ENCODE measurements at regions not wholly inside any gene's neighbourhood (a gene's known extent, or its start where the extent isn't known, plus 50 kb on each side); places are given as distances from the start of the nearest gene placed in this dataset.

DNA sequence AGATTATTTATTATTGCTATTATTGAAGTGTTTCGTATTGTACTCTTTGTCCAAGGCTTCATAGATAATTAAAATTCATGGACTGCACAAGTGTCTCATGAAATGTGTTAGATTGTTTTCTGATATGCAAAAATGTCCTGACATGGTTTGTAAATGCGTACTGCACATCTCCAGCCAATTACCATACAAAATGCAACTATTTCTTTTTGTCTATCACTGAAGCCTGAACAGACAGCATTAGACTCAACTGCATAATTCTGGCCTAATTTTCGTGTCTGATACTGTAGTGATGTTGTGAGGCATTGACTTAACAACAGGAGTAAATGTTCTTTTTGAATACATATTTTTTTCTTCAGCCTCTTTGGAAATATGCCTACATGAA, 498.2 kb upstream of the CD180 start:
- H3K4me1 ChIP-seq (ENCODE audit: control insufficient read depth in 2 of 2, insufficient read depth in 2 of 2, low read length in 2 of 2): no peaks in the 10 kb centered on the region
- DNase-seq (no peak), ATAC-seq (no peak)
- H3K27ac Mint-ChIP-seq: no peak overlapping the region
- no peak overlapping the region for H3K4me3 Mint-ChIP-seq
- H3K36me3 Mint-ChIP-seq: no peaks in the 10 kb centered on the region
- H3K9me3 ChIP-seq (ENCODE audit: control insufficient read depth in 2 of 3, low read length in 3 of 3): no peaks in the 10 kb centered on the region
- peaks cover 0 to 5% (median 0%) of the 10 kb centered on the region in 5 donors for H3K27me3 Mint-ChIP-seq
- ChIA-PET CTCF (no interaction called here), POLR2A (no interaction called here)
- peaks cover 0 to 1% (median 0%) of the 10 kb centered on the region in 7 donors for H3K4me1 Mint-ChIP-seq
- H3K9me3 Mint-ChIP-seq: peaks cover 0 to 2% (median 0%) of the 10 kb centered on the region in 11 donors
- H3K27me3 ChIP-seq (ENCODE audit: control insufficient read depth in 2 of 2, insufficient read depth in 2 of 2, low read length in 2 of 2): no peaks in the 10 kb centered on the region
- no peak overlapping the region for H3K4me3 ChIP-seq (ENCODE audit: low read length)
- intact Hi-C loops (cut with micrococcal nuclease): no loop called here
- H3K27ac ChIP-seq (ENCODE audit: low read depth, low read length): no peak overlapping the region
- H3K36me3 ChIP-seq (ENCODE audit: control insufficient read depth in 2 of 3, insufficient read depth in 3 of 3, low read length in 3 of 3): no peaks in the 10 kb centered on the region

DNA sequence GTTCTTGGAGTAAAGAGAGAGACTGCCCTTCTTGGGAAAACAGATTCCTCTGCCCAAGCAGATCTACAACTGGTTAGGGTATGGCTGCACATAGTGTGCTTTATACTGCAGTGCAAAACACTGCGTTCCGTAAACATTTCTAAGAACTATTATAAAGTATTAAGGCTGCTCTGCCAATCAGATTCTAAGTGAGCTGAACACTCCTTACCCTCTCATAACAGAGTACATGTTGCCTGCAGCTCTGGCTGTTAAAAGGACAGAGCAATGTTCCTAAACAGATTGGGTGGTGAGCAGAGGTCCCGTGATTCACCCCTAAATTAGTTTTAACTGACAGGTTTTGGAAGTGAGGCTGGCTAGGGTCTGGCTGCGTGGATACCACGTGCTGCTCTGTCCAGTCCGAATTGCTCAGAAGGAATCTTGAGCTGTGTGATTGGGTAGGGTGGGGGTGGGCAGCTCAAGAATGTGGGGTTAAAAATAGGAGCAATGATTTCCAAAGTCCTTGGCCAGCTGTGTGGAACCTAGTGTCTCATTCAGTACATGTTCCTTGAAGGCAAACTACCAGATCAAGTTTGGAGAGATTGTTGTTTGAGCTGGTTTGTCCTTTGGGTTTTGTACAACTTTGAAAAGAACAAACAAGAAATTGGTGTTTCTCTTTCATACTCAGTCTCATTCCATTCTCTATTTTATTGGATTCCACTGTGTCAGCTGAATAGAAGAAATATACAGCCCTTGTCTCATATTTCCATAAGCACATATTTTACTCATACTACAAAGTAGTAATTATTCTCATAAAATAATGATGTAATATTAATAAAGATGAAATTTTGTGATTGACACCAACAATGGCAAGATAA, 497.6 kb upstream of the CD180 start:
- DNase-seq: no peak
- peaks cover 0 to 1% (median 0%) of the 10 kb centered on the region in 7 donors for H3K4me1 Mint-ChIP-seq
- H3K36me3 ChIP-seq (ENCODE audit: control insufficient read depth in 2 of 3, insufficient read depth in 3 of 3, low read length in 3 of 3): no peaks in the 10 kb centered on the region
- ATAC-seq: no peak
- no peak overlapping the region for H3K4me3 ChIP-seq (ENCODE audit: low read length)
- no peaks in the 10 kb centered on the region for H3K27me3 ChIP-seq (ENCODE audit: control insufficient read depth in 2 of 2, insufficient read depth in 2 of 2, low read length in 2 of 2)
- no peaks in the 10 kb centered on the region for H3K4me1 ChIP-seq (ENCODE audit: control insufficient read depth in 2 of 2, insufficient read depth in 2 of 2, low read length in 2 of 2)
- H3K27ac Mint-ChIP-seq: no peak overlapping the region
- intact Hi-C loops (cut with micrococcal nuclease): no loop called here
- ChIA-PET POLR2A (no interaction called here), CTCF (no interaction called here)
- peaks cover 0 to 5% (median 0%) of the 10 kb centered on the region in 5 donors for H3K27me3 Mint-ChIP-seq
- no peaks in the 10 kb centered on the region for H3K9me3 ChIP-seq (ENCODE audit: control insufficient read depth in 2 of 3, low read length in 3 of 3)
- no peaks in the 10 kb centered on the region for H3K36me3 Mint-ChIP-seq
- no peak overlapping the region for H3K4me3 Mint-ChIP-seq
- H3K9me3 Mint-ChIP-seq: peaks cover 0 to 2% (median 0%) of the 10 kb centered on the region in 11 donors
- no peak overlapping the region for H3K27ac ChIP-seq (ENCODE audit: low read depth, low read length)

DNA sequence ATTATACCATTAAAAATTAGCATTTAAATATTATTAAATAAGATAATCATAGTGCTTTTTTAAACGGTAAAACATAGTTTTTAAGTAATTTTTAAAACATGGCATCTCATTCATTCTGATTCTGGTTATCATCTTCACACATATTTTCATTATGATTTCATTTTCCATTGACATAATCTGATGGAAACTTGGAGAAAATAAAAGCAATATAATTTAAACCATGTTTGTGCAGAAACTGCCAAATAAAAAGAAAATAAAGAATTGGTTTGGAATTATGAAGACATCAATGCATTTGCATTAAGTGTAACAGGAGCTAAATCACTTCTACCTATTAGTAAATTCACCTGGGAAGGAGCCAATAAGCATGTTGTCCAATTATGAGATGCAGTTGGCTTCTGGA, 490.1 kb upstream of the CD180 start:
- H3K36me3 ChIP-seq (ENCODE audit: control insufficient read depth in 2 of 3, insufficient read depth in 3 of 3, low read length in 3 of 3): no peaks in the 10 kb centered on the region
- intact Hi-C loops (cut with micrococcal nuclease): no loop called here
- H3K9me3 ChIP-seq (ENCODE audit: control insufficient read depth in 2 of 3, low read length in 3 of 3): no peaks in the 10 kb centered on the region
- H3K4me1 ChIP-seq (ENCODE audit: control insufficient read depth in 2 of 2, insufficient read depth in 2 of 2, low read length in 2 of 2): no peaks in the 10 kb centered on the region
- no peak overlapping the region for H3K4me3 ChIP-seq (ENCODE audit: low read length)
- H3K27me3 ChIP-seq (ENCODE audit: control insufficient read depth in 2 of 2, insufficient read depth in 2 of 2, low read length in 2 of 2): no peaks in the 10 kb centered on the region
- ChIA-PET CTCF (no interaction called here), POLR2A (no interaction called here)
- DNase-seq (no peak), ATAC-seq (no peak)
- Mint-ChIP-seq H3K4me1 (no peaks in the 10 kb centered on the region), H3K9me3 (peaks cover 0 to 5% (median 0%) of the 10 kb centered on the region in 11 donors), H3K27me3 (peaks cover 6 to 17% (median 14%) of the 10 kb centered on the region in 5 donors), H3K4me3 (no peak overlapping the region), H3K27ac (no peak overlapping the region), H3K36me3 (no peaks in the 10 kb centered on the region)
- no peak overlapping the region for H3K27ac ChIP-seq (ENCODE audit: low read depth, low read length)

DNA sequence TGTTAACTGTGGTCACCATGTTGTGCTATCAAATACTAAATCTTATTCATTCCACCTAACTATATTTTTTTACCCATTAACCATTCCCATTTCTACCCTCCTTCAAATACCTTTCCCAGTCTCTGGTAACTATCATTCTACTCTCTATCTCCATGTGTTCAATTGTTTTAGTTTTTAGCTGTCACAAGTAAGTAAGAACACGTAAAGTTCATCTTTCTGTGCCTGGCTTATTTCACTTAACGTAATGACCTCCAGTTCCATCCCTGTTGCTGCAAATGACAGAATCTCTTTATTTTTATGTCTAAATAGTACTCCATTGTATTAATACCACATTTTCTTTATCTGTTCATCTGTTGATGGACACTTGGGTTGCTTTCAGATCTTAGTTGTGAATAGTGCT, 485.1 kb upstream of the CD180 start:
- intact Hi-C loops (cut with micrococcal nuclease): no loop called here
- ChIA-PET CTCF (no interaction called here), POLR2A (no interaction called here)
- H3K36me3 ChIP-seq (ENCODE audit: control insufficient read depth in 2 of 3, insufficient read depth in 3 of 3, low read length in 3 of 3): no peaks in the 10 kb centered on the region
- no peaks in the 10 kb centered on the region for H3K9me3 ChIP-seq (ENCODE audit: control insufficient read depth in 2 of 3, low read length in 3 of 3)
- no peaks in the 10 kb centered on the region for H3K4me1 ChIP-seq (ENCODE audit: control insufficient read depth in 2 of 2, insufficient read depth in 2 of 2, low read length in 2 of 2)
- no peak overlapping the region for H3K27ac Mint-ChIP-seq
- H3K27ac ChIP-seq (ENCODE audit: low read depth, low read length): no peak overlapping the region
- no peaks in the 10 kb centered on the region for H3K27me3 ChIP-seq (ENCODE audit: control insufficient read depth in 2 of 2, insufficient read depth in 2 of 2, low read length in 2 of 2)
- no peak overlapping the region for H3K4me3 Mint-ChIP-seq
- DNase-seq (no peak), ATAC-seq (no peak)
- H3K9me3 Mint-ChIP-seq: peaks cover 0 to 5% (median 0%) of the 10 kb centered on the region in 11 donors
- H3K36me3 Mint-ChIP-seq: no peaks in the 10 kb centered on the region
- H3K4me3 ChIP-seq (ENCODE audit: low read length): no peak overlapping the region
- peaks cover 6 to 20% (median 14%) of the 10 kb centered on the region in 5 donors for H3K27me3 Mint-ChIP-seq
- H3K4me1 Mint-ChIP-seq: no peaks in the 10 kb centered on the region

DNA sequence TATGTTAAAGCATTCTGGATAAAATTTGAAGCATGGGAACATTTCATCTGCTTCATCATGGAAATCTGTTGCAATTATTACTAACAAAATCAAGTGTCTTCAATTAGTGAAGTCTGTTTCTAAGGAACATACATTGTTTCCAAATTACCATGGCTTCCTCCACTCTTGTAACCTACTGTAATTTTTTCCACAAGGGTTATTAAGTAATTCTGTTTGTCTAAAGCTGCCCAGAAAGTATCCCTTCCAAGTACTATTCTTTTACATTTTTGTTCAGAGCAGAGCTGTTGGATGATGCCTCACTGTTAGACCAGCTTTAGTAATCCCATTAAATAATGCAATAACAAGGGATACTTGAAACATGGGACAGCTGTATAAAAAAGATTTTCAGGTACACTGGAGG, 483.5 kb upstream of the CD180 start:
- Mint-ChIP-seq H3K9me3 (peaks cover 0 to 5% (median 0%) of the 10 kb centered on the region in 11 donors), H3K4me3 (no peak overlapping the region), H3K36me3 (no peaks in the 10 kb centered on the region), H3K4me1 (no peaks in the 10 kb centered on the region), H3K27me3 (peaks cover 4 to 10% (median 8%) of the 10 kb centered on the region in 5 donors), H3K27ac (no peak overlapping the region)
- ChIA-PET POLR2A (no interaction called here), CTCF (no interaction called here)
- H3K27ac ChIP-seq (ENCODE audit: low read depth, low read length): no peak overlapping the region
- H3K4me3 ChIP-seq (ENCODE audit: low read length): no peak overlapping the region
- H3K36me3 ChIP-seq (ENCODE audit: control insufficient read depth in 2 of 3, insufficient read depth in 3 of 3, low read length in 3 of 3): no peaks in the 10 kb centered on the region
- ATAC-seq: no peak
- H3K4me1 ChIP-seq (ENCODE audit: control insufficient read depth in 2 of 2, insufficient read depth in 2 of 2, low read length in 2 of 2): no peaks in the 10 kb centered on the region
- no peaks in the 10 kb centered on the region for H3K9me3 ChIP-seq (ENCODE audit: control insufficient read depth in 2 of 3, low read length in 3 of 3)
- DNase-seq: no peak
- H3K27me3 ChIP-seq (ENCODE audit: control insufficient read depth in 2 of 2, insufficient read depth in 2 of 2, low read length in 2 of 2): no peaks in the 10 kb centered on the region
- intact Hi-C loops (cut with micrococcal nuclease): no loop called here

DNA sequence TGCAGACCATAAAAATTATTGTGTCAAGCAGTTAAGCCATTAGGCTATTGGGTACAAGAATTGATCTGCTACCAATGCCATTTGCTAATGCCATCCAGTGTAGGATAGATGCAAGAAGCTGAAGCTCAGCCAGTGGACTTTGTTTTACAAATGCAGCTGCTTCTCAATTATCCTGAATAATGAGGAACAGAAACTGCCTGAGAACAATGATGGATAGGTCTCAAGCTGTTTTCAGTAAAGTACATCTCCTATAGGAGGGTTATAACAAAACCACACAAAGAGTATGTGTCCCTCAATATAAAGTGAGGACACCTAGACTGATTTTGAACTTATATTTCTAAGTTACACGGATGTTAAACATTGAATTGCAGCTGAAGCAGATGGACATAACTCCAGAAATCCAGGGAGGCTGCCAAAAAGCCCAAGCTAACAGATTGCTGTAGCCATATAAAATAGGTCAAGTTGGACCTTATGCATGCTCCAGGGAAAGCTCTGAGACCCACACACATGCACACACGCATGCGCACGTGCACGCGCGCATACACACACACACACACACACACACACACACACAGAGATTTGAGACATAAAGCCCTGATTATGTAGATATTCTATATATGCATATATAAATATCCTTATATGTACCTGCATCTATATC, 482.7 kb upstream of the CD180 start:
- CTCF ChIA-PET: no interaction called here
- intact Hi-C loops (cut with micrococcal nuclease): no loop called here
- ATAC-seq (no peak), DNase-seq (no peak)
- H3K27me3 ChIP-seq (ENCODE audit: control insufficient read depth in 2 of 2, insufficient read depth in 2 of 2, low read length in 2 of 2): no peaks in the 10 kb centered on the region
- Mint-ChIP-seq H3K27me3 (peaks cover 4 to 10% (median 5%) of the 10 kb centered on the region in 5 donors), H3K9me3 (peaks cover 0 to 5% (median 0%) of the 10 kb centered on the region in 11 donors), H3K36me3 (no peaks in the 10 kb centered on the region), H3K4me1 (no peaks in the 10 kb centered on the region), H3K27ac (no peak overlapping the region), H3K4me3 (no peak overlapping the region)
- POLR2A ChIA-PET: no interaction called here
- H3K4me3 ChIP-seq (ENCODE audit: low read length): no peak overlapping the region
- no peaks in the 10 kb centered on the region for H3K36me3 ChIP-seq (ENCODE audit: control insufficient read depth in 2 of 3, insufficient read depth in 3 of 3, low read length in 3 of 3)
- H3K4me1 ChIP-seq (ENCODE audit: control insufficient read depth in 2 of 2, insufficient read depth in 2 of 2, low read length in 2 of 2): no peaks in the 10 kb centered on the region
- H3K27ac ChIP-seq (ENCODE audit: low read depth, low read length): no peak overlapping the region
- no peaks in the 10 kb centered on the region for H3K9me3 ChIP-seq (ENCODE audit: control insufficient read depth in 2 of 3, low read length in 3 of 3)

DNA sequence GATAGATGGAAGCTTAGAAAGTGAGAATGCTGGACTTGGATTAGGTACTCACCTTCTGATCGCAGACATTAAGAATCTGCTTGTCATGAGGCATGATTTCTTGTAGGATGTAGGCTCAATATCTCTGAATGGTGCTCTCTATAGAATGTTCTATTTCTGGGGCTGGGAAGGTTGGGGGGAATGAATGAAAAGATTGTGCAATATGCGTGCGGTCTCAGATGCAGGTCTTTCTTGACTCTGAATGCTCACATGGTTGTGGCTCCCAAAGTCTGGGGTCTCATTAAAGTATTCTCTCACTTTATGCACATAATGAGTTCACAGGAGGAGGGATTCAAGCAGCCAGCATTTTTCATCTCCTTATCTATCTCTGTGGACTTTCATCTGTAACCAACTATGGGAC, 482.0 kb upstream of the CD180 start:
- Mint-ChIP-seq H3K27ac (no peak overlapping the region), H3K27me3 (peaks cover 4 to 7% (median 4%) of the 10 kb centered on the region in 5 donors), H3K4me3 (no peak overlapping the region), H3K36me3 (no peaks in the 10 kb centered on the region), H3K9me3 (peaks cover 0 to 4% (median 0%) of the 10 kb centered on the region in 11 donors), H3K4me1 (no peaks in the 10 kb centered on the region)
- intact Hi-C loops (cut with micrococcal nuclease): no loop called here
- Histone ChIP-seq H3K27ac (ENCODE audit: low read depth, low read length) (no peak overlapping the region), H3K27me3 (ENCODE audit: control insufficient read depth in 2 of 2, insufficient read depth in 2 of 2, low read length in 2 of 2) (no peaks in the 10 kb centered on the region), H3K4me1 (ENCODE audit: control insufficient read depth in 2 of 2, insufficient read depth in 2 of 2, low read length in 2 of 2) (no peaks in the 10 kb centered on the region), H3K36me3 (ENCODE audit: control insufficient read depth in 2 of 3, insufficient read depth in 3 of 3, low read length in 3 of 3) (no peaks in the 10 kb centered on the region), H3K9me3 (ENCODE audit: control insufficient read depth in 2 of 3, low read length in 3 of 3) (no peaks in the 10 kb centered on the region), H3K4me3 (ENCODE audit: low read length) (no peak overlapping the region)
- DNase-seq (no peak), ATAC-seq (no peak)
- POLR2A ChIA-PET: no interaction called here
- CTCF ChIA-PET: no interaction called here
